ENCODE measurements at regions not wholly inside any gene's neighbourhood (a gene's known extent, or its start where the extent isn't known, plus 50 kb on each side); places are given as distances from the start of the nearest gene placed in this dataset.

- no peak overlapping the region for H3K4me3 ChIP-seq (ENCODE audit: control insufficient read depth, low read depth, low read length)
- no peak for DNase-seq (ENCODE audit: low read depth)
These were observed 199.5 kb upstream of the PUM3 start for GRCh38 chr9:3043369-3043768.

GRCh38 chr9:3040761-3041160 lies 196.9 kb upstream of the PUM3 start:
- DNase-seq (ENCODE audit: low read depth) = no peak

More at GRCh38 chr9:3043369-3043768, 199.5 kb upstream of the PUM3 start:
- no peak for TF ChIP-seq CTCF (IDR thresholded peaks at IDR 0.05; ENCODE audit: control insufficient read depth, insufficient read depth, low read depth, low read length, missing control alignments)

GRCh38 chr9:3036333-3036700 lies 192.4 kb upstream of the PUM3 start:
- DNase-seq (ENCODE audit: low read depth) = no peak
- no peak for TF ChIP-seq CTCF (IDR thresholded peaks at IDR 0.05; ENCODE audit: control insufficient read depth, insufficient read depth, low read depth, low read length, missing control alignments)
- no peak overlapping the region for H3K4me3 ChIP-seq (ENCODE audit: control insufficient read depth, low read depth, low read length)

More at GRCh38 chr9:3040761-3041160, 196.9 kb upstream of the PUM3 start:
- H3K4me3 ChIP-seq (ENCODE audit: control insufficient read depth, low read depth, low read length) = no peak overlapping the region
- no peak for TF ChIP-seq CTCF (IDR thresholded peaks at IDR 0.05; ENCODE audit: control insufficient read depth, insufficient read depth, low read depth, low read length, missing control alignments)

GRCh38 chr9:3035579-3036332 lies 191.9 kb upstream of the PUM3 start:
- no peak overlapping the region for H3K4me3 ChIP-seq (ENCODE audit: control insufficient read depth, low read depth, low read length)
- DNase-seq (ENCODE audit: low read depth) = no peak
- no peak for TF ChIP-seq CTCF (IDR thresholded peaks at IDR 0.05; ENCODE audit: control insufficient read depth, insufficient read depth, low read depth, low read length, missing control alignments)

GRCh38 chr9:3032898-3033297 lies 189.0 kb upstream of the PUM3 start:
- no peak for DNase-seq (ENCODE audit: low read depth)
- no peak for TF ChIP-seq CTCF (IDR thresholded peaks at IDR 0.05; ENCODE audit: control insufficient read depth, insufficient read depth, low read depth, low read length, missing control alignments)
- no peak overlapping the region for H3K4me3 ChIP-seq (ENCODE audit: control insufficient read depth, low read depth, low read length)

GRCh38 chr9:3028535-3028934 lies 184.6 kb upstream of the PUM3 start:
- no peak overlapping the region for H3K4me3 ChIP-seq (ENCODE audit: control insufficient read depth, low read depth, low read length)
- no peak for TF ChIP-seq CTCF (IDR thresholded peaks at IDR 0.05; ENCODE audit: control insufficient read depth, insufficient read depth, low read depth, low read length, missing control alignments)
- DNase-seq (ENCODE audit: low read depth) = no peak
